Ectodermal cell (in vitro differentiated cells): ENCODE measurements at regions not wholly inside any gene's neighbourhood (a gene's known extent, or its start where the extent isn't known, plus 50 kb on each side); places are given as distances from the start of the nearest gene placed in this dataset.

ENCODE experiments used
- H3K27ac ChIP-seq: 2 replicates; pipeline ENCODE4 v1.7.0; 2013; ENCODE audit warnings: mild to moderate bottlenecking, low read depth, low read length; ENCODE audit not compliant: insufficient read depth, poor library complexity, severe bottlenecking
- H3K27me3 ChIP-seq: 2 replicates; pipeline ENCODE4 v1.7.0; 2013; ENCODE audit warnings: mild to moderate bottlenecking, low read length; ENCODE audit not compliant: insufficient read depth, control insufficient read depth, poor library complexity, severe bottlenecking
- H3K36me3 ChIP-seq: one replicate; pipeline ENCODE4 v1.7.0; 2013; ENCODE audit warnings: low read length; ENCODE audit not compliant: control insufficient read depth, insufficient read depth
- H3K4me1 ChIP-seq: one replicate; pipeline ENCODE4 v1.7.0; 2013; ENCODE audit warnings: low read length; ENCODE audit not compliant: control insufficient read depth, insufficient read depth
- H3K4me3 ChIP-seq: 2 replicates; pipeline ENCODE4 v1.7.0; 2013; ENCODE audit warnings: low read depth, low read length, control low read depth; ENCODE audit not compliant: insufficient read depth
- H3K9me3 ChIP-seq: 2 replicates; pipeline ENCODE4 v1.7.0; 2013; ENCODE audit warnings: mild to moderate bottlenecking, low read length, moderate library complexity; ENCODE audit not compliant: control insufficient read depth
- WGBS, 2 experiments: methylation state at CpG; one replicate each; pipeline ENCODE4 v1.1.7; 2013; ENCODE audit warnings: missing lambda C conversion rate in 2 of 2; 5-methylcytosine and 5-hydroxymethylcytosine counted together

- Histone ChIP-seq H3K36me3 (no peaks in the 10 kb centered on the region), H3K27me3 (peaks cover 30% of the 10 kb centered on the region), H3K9me3 (no peaks in the 10 kb centered on the region), H3K27ac (no peak overlapping the region), H3K4me1 (peaks cover 10% of the 10 kb centered on the region), H3K4me3 (no peak overlapping the region)
- WGBS, 2 experiments = 91 to 93% methylated on average over 5 of the region's 5 CpGs
These were observed 58.3 kb upstream of the LYST start for GRCh38 chr1:235925016-235925415.

GRCh38 chr1:235923466-235924021 is 56.8 kb upstream of the LYST start:
- peaks cover 44% of the 10 kb centered on the region for H3K27me3 ChIP-seq
- no peaks in the 10 kb centered on the region for H3K36me3 ChIP-seq

GRCh38 chr1:235920596-235921375 is 54.1 kb upstream of the LYST start:
- Histone ChIP-seq H3K27ac (no peak overlapping the region), H3K9me3 (no peaks in the 10 kb centered on the region), H3K4me3 (no peak overlapping the region), H3K36me3 (no peaks in the 10 kb centered on the region), H3K4me1 (peaks cover 13% of the 10 kb centered on the region), H3K27me3 (peaks cover 60% of the 10 kb centered on the region)
- 53 to 65% methylated on average over 8 to 11 of the region's 12 CpGs for WGBS, 2 experiments

More at GRCh38 chr1:235923466-235924021, 56.8 kb upstream of the LYST start:
- Histone ChIP-seq H3K27ac (no peak overlapping the region), H3K4me3 (no peak overlapping the region), H3K4me1 (peaks cover 13% of the 10 kb centered on the region), H3K9me3 (no peaks in the 10 kb centered on the region)
- WGBS, 2 experiments = 80 to 82% methylated on average over 5 of the region's 6 CpGs

DNA sequence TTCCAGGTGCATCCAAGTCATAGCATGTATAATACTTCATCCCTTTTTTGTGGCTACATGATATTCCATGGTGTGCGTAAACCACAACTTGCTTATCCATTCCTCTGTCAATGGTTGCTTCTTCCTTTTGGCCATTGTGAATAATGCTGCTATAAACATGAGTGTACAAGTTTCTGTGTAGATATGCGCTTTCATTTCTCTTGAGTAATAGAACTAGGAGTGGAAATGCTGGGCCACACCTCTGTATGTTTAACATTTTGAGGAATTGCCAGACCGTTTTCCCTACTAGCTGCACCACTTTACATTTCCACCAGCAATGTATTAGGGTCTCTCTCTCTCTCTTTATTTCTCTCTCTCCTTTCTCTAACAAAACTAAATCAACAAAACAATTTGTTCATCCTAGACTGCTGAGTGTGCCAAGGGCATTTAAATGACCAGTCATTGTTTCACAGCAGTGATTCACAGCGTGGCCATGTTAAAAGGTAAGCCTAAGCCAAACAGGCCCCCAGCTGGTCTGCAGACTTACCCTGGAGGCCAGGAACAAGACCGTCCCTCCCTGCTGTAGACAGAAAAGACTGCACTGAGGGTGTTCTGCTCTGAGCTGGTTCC is 53.2 kb upstream of the LYST start:
- Histone ChIP-seq H3K36me3 (no peaks in the 10 kb centered on the region), H3K4me3 (no peak overlapping the region), H3K27me3 (peaks cover 60% of the 10 kb centered on the region), H3K27ac (no peak overlapping the region), H3K9me3 (no peaks in the 10 kb centered on the region), H3K4me1 (peaks cover 13% of the 10 kb centered on the region)
- 41 to 44% methylated on average over 5 of the region's 5 CpGs for WGBS, 2 experiments

GRCh38 chr1:235919127-235919832 is 52.6 kb upstream of the LYST start:
- H3K4me1 ChIP-seq = peaks cover 13% of the 10 kb centered on the region
- 90% methylated on average over 12 of the region's 12 CpGs for WGBS, 2 experiments
- no peaks in the 10 kb centered on the region for H3K36me3 ChIP-seq
- peaks cover 60% of the 10 kb centered on the region for H3K27me3 ChIP-seq
- no peak overlapping the region for H3K4me3 ChIP-seq
- H3K9me3 ChIP-seq = no peaks in the 10 kb centered on the region
- no peak overlapping the region for H3K27ac ChIP-seq

GRCh38 chr1:235918465-235918864 is 51.8 kb upstream of the LYST start:
- peaks cover 13% of the 10 kb centered on the region for H3K4me1 ChIP-seq
- peaks cover 57% of the 10 kb centered on the region for H3K27me3 ChIP-seq
- no peaks in the 10 kb centered on the region for H3K9me3 ChIP-seq
- H3K27ac ChIP-seq = no peak overlapping the region
- 85 to 87% methylated on average over 5 of the region's 5 CpGs for WGBS, 2 experiments
- H3K4me3 ChIP-seq = no peak overlapping the region
- H3K36me3 ChIP-seq = no peaks in the 10 kb centered on the region

GRCh38 chr1:235918032-235918431 is 51.3 kb upstream of the LYST start:
- H3K9me3 ChIP-seq = no peaks in the 10 kb centered on the region
- H3K27me3 ChIP-seq = peaks cover 54% of the 10 kb centered on the region
- 86 to 90% methylated on average over 13 of the region's 13 CpGs for WGBS, 2 experiments
- no peaks in the 10 kb centered on the region for H3K36me3 ChIP-seq
- H3K4me3 ChIP-seq = no peak overlapping the region
- peaks cover 13% of the 10 kb centered on the region for H3K4me1 ChIP-seq
- H3K27ac ChIP-seq = no peak overlapping the region

DNA sequence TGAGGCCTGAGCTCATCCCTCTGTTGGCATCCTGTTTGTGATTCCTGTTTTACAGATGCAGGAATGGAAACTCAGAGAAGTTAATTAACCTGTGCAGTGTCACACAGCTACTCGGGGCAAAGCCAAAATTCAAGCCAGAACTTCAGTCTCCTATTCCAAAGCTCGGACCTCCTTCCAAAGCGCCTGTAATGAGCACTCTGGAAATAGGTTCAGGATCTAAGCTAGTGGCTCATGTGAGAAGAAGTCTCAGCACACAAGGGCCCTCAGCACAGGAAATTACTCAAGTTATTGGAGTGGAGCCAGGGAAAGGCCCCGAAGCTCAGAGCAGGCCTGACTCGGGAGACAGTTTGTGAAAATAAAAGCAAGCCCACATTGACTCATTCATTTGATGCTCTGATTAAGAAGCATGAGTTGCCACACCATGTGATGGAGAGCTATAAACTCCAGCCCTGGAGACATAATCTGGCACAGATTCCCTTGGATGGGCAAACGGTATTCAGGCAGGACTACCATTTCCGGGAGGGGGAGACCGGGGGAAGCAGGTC is 50.6 kb upstream of the LYST start:
- WGBS, 2 experiments = 86% methylated on average over 8 of the region's 8 CpGs
- no peak overlapping the region for H3K27ac ChIP-seq
- H3K4me1 ChIP-seq = peaks cover 13% of the 10 kb centered on the region
- no peaks in the 10 kb centered on the region for H3K36me3 ChIP-seq
- H3K4me3 ChIP-seq = no peak overlapping the region
- H3K27me3 ChIP-seq = peaks cover 48% of the 10 kb centered on the region
- H3K9me3 ChIP-seq = no peaks in the 10 kb centered on the region
